Left hindlimb (tissue), 1 donor: ENCODE measurements at regions not wholly inside any gene's neighbourhood (a gene's known extent, or its start where the extent isn't known, plus 50 kb on each side); places are given as distances from the start of the nearest gene placed in this dataset.
"Not testable (repeated sequence)": the region's sequence is repeated elsewhere in the genome, so short reads cannot be mapped to it uniquely, and the experiment has no call there.

Experiments
- DNase-seq: peaks from one replicate; pipeline ENCODE4 v3.0.0-alpha.2; 2018

GRCh38 chr5:71771191-71771590 lies 52.1 kb downstream of the CARTPT start:
- no peak for DNase-seq

- no peak for DNase-seq
Observed at GRCh38 chr5:71778678-71779276, 59.7 kb downstream of the CARTPT start.

- no peak for DNase-seq
Observed at GRCh38 chr5:71780597-71780996, 61.5 kb downstream of the CARTPT start.

- DNase-seq, result no peak
Observed at GRCh38 chr5:71782393-71782770, 63.3 kb downstream of the CARTPT start.

GRCh38 chr5:71782771-71783770 lies 64.0 kb downstream of the CARTPT start:
- peak; percentile 80 for DNase-seq

- no peak for DNase-seq
Observed at GRCh38 chr5:71783891-71784290, 64.8 kb downstream of the CARTPT start.

GRCh38 chr5:71786337-71787055 lies 67.4 kb downstream of the CARTPT start:
- no peak for DNase-seq

- no peak for DNase-seq
Observed at GRCh38 chr5:71788794-71789193, 69.7 kb downstream of the CARTPT start.

GRCh38 chr5:71789746-71790145 lies 70.7 kb downstream of the CARTPT start:
- DNase-seq, result no peak

- no peak for DNase-seq
Observed at GRCh38 chr5:71790433-71790832, 71.4 kb downstream of the CARTPT start.

- not testable (repeated sequence) for DNase-seq
Observed at GRCh38 chr5:71792041-71792440, 73.0 kb downstream of the CARTPT start.

GRCh38 chr5:71794061-71794695 lies 75.1 kb downstream of the CARTPT start:
- no peak for DNase-seq

GRCh38 chr5:71802673-71803072 lies 83.6 kb downstream of the CARTPT start:
- no peak for DNase-seq

GRCh38 chr5:71806711-71807110 lies 87.6 kb downstream of the CARTPT start:
- no peak for DNase-seq

GRCh38 chr5:71807909-71808308 lies 88.8 kb downstream of the CARTPT start:
- DNase-seq, result no peak

GRCh38 chr5:71809446-71809845 lies 90.4 kb downstream of the CARTPT start:
- DNase-seq, result no peak

GRCh38 chr5:71810023-71810422 lies 90.9 kb downstream of the CARTPT start:
- no peak for DNase-seq

- no peak for DNase-seq
Observed at GRCh38 chr5:71810471-71811195, 91.6 kb downstream of the CARTPT start.

GRCh38 chr5:71811779-71812178 lies 92.7 kb downstream of the CARTPT start:
- DNase-seq, result no peak

GRCh38 chr5:71816307-71816706 lies 97.2 kb downstream of the CARTPT start:
- DNase-seq, result no peak

GRCh38 chr5:71817891-71818290 lies 98.8 kb downstream of the CARTPT start:
- DNase-seq, result no peak

GRCh38 chr5:71821029-71821428 lies 102.0 kb downstream of the CARTPT start:
- DNase-seq, result no peak
